ENCODE measurements at regions not wholly inside any gene's neighbourhood (a gene's known extent, or its start where the extent isn't known, plus 50 kb on each side); places are given as distances from the start of the nearest gene placed in this dataset.

GRCh38 chr3:96259299-96259698 lies 555.1 kb upstream of the EPHA6 start:
- TF ChIP-seq POLR2AphosphoS5 (IDR thresholded peaks at IDR 0.05; ENCODE audit: control insufficient read depth, insufficient read depth, low read depth, low read length) (no peak), SMC3 (conservative IDR thresholded peaks at IDR 0.05; ENCODE audit: insufficient read depth, low read depth, low read length) (no peak), TCF7 (IDR thresholded peaks at IDR 0.05; ENCODE audit: borderline replicate concordance) (no peak), HMGXB4 (CRISPR knock-in tag; IDR thresholded peaks at IDR 0.05) (no peak), ATF1 (CRISPR knock-in tag; IDR thresholded peaks at IDR 0.05) (no peak), ATF1 (tag; IDR thresholded peaks at IDR 0.05) (no peak), ZNF57 (CRISPR knock-in tag; IDR thresholded peaks at IDR 0.05) (no peak), GATA2 (CRISPR knock-in tag; IDR thresholded peaks at IDR 0.05) (no peak), CBX8 (IDR thresholded peaks at IDR 0.05; ENCODE audit: borderline replicate concordance, extremely low read depth, low read depth, low read length, poor library complexity, severe bottlenecking) (no peak), HDGF (IDR thresholded peaks at IDR 0.05) (no peak)

All from K562 (cell line).